ENCODE measurements at regions not wholly inside any gene's neighbourhood (a gene's known extent, or its start where the extent isn't known, plus 50 kb on each side); places are given as distances from the start of the nearest gene placed in this dataset.
A peak's percentile ranks its signal among the peaks of the same experiment; 100 is the strongest.

DNA sequence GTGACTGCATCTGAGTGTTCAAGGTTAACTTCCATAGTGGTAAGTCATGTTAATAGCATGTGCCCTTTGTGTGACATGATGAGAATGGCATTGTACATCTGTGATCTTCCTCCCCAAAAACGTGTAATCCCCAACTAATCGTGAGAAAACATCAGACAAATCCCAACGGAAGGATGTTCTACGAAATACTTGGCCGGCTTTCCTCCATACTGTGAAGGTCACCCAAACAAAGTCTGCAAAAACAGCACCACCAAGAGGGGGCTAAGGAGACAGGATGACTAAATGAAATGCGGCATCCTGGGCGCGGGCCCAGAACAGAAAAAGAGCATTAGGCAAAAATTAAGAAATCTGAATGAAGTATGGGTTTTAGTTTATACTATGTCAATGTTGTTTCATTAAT is 81.8 kb downstream of the MED10 start:
- Mint-ChIP-seq H3K27ac (no peak overlapping the region), H3K9me3 (no peaks in the 10 kb centered on the region; a peak in 2 of 5 replicates), H3K4me3 (no peak overlapping the region), H3K4me1 (peaks cover 4% of the 10 kb centered on the region in 2 experiments; a peak in 3 of 4 replicates), H3K27me3 (ENCODE audit: low read depth) (peaks cover 35% of the 10 kb centered on the region), H3K36me3 (ENCODE audit: insufficient read depth in 1 of 3, low read depth in 3 of 3) (no peaks in the 10 kb centered on the region)
- Histone ChIP-seq H2BK20ac (ENCODE audit: low read depth, low read length, poor library complexity, severe bottlenecking) (no peak overlapping the region), H2BK12ac (ENCODE audit: insufficient read length, low read depth, low read length) (no peak overlapping the region), H3K9me3 (ENCODE audit: control insufficient read depth, low read depth, low read length) (no peaks in the 10 kb centered on the region), H3K18ac (ENCODE audit: insufficient read length, low read depth, low read length) (no peak overlapping the region), H3K4me2 (ENCODE audit: insufficient read depth, insufficient read length, low read length) (no peak overlapping the region), H2BK5ac (ENCODE audit: insufficient read length, low read length) (no peak overlapping the region), H3K79me2 (ENCODE audit: insufficient read depth, low read length) (no peaks in the 10 kb centered on the region), H3K56ac (ENCODE audit: insufficient read length, low read depth, low read length) (no peak overlapping the region), H3K4ac (ENCODE audit: low read depth, low read length) (no peak overlapping the region), H2BK15ac (ENCODE audit: low read depth, low read length) (no peak overlapping the region), H3K14ac (ENCODE audit: insufficient read depth, low read length) (no peak overlapping the region), H3K23me2 (ENCODE audit: insufficient read length, low read depth, low read length, poor library complexity, severe bottlenecking) (no peaks in the 10 kb centered on the region), H3K4me1 (ENCODE audit: insufficient read depth, low read length) (no peaks in the 10 kb centered on the region), H4K91ac (ENCODE audit: insufficient read length, low read depth, low read length) (no peak overlapping the region), H3K79me1 (ENCODE audit: insufficient read depth, low read depth, low read length, poor library complexity, severe bottlenecking) (no peaks in the 10 kb centered on the region), H2AFZ (ENCODE audit: low read length) (no peak overlapping the region), H3T11ph (ENCODE audit: low read length) (no peak overlapping the region), H3K27ac (ENCODE audit: insufficient read length, low read depth, low read length) (no peak overlapping the region), H3K23ac (ENCODE audit: insufficient read length, low read depth, low read length) (no peak overlapping the region), H3K27me3 (ENCODE audit: insufficient read depth, low read length) (peaks cover 11% of the 10 kb centered on the region; the same call in 1 of the 2 replicates), H4K5ac (ENCODE audit: insufficient read length, low read depth, low read length) (no peak overlapping the region), H4K20me1 (ENCODE audit: control insufficient read depth, insufficient read depth, insufficient read length) (no peaks in the 10 kb centered on the region), H4K8ac (replicated peaks; ENCODE audit: insufficient read length, low read depth, low read length) (no peak overlapping the region), H3K9ac (ENCODE audit: extremely low read depth, insufficient read length, low read length) (no peak overlapping the region), H2AK5ac (ENCODE audit: insufficient read length, low read length) (no peak overlapping the region), H2BK120ac (ENCODE audit: low read depth, low read length, poor library complexity, severe bottlenecking) (no peak overlapping the region)
- TF ChIP-seq, protein P1, sequence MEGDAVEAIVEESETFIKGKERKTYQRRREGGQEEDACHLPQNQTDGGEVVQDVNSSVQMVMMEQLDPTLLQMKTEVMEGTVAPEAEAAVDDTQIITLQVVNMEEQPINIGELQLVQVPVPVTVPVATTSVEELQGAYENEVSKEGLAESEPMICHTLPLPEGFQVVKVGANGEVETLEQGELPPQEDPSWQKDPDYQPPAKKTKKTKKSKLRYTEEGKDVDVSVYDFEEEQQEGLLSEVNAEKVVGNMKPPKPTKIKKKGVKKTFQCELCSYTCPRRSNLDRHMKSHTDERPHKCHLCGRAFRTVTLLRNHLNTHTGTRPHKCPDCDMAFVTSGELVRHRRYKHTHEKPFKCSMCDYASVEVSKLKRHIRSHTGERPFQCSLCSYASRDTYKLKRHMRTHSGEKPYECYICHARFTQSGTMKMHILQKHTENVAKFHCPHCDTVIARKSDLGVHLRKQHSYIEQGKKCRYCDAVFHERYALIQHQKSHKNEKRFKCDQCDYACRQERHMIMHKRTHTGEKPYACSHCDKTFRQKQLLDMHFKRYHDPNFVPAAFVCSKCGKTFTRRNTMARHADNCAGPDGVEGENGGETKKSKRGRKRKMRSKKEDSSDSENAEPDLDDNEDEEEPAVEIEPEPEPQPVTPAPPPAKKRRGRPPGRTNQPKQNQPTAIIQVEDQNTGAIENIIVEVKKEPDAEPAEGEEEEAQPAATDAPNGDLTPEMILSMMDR (conservative IDR thresholded peaks at IDR 0.05): peak; percentile 31; the same call in 1 of the 3 replicates
- WGBS (ENCODE audit: extremely low coverage, insufficient read length, low lambda C conversion rate): no CpG with 5 or more reads among the region's 8 CpGs
- DNase-seq: no peak
